K562 (cell line): ENCODE measurements at regions not wholly inside any gene's neighbourhood (a gene's known extent, or its start where the extent isn't known, plus 50 kb on each side); places are given as distances from the start of the nearest gene placed in this dataset.
A peak's percentile ranks its signal among the peaks of the same experiment; 100 is the strongest.

Experiments used
- ATAC-seq: fragments of 200-7000 bp; cut with Tn5 transposase; 3 replicates; pipeline ENCODE4 v1.9.1; 2020; ENCODE audit warnings: moderate library complexity
- BruUV-seq: library from RNA; stranded (reverse); fragments of 400-500 nt; replicated peaks from 2 replicates; lab custom pipeline; 2021; lab: Mats Ljungman, UMichigan
- CTCF ChIA-PET: fragments of 300-600 bp; formaldehyde crosslinking; extraction: SDS; loops from one replicate; lab custom pipeline; 2021; ENCODE audit warnings: low intra/inter-chr PET ratio; lab: Yijun Ruan, JAX
- POLR2A ChIA-PET: fragments of 300-600, 350-650 bp; sonication (Branson Sonifier 250); formaldehyde crosslinking; extraction: SDS; loops from one replicate; lab custom pipeline; 2021; ENCODE audit warnings: antibody characterized with exemption, inconsistent platforms; lab: Yijun Ruan, JAX
- DNase-seq, 4 experiments: peaks; one replicate each; pipeline versions ENCODE4 v3.0.0 to v3.0.0-alpha.2; 2011 to 2018; ENCODE audit warnings: low spot score in 3 of 4, mixed read lengths in 3 of 4; ENCODE audit errors: extremely low read depth in 1 of 4
- FAIRE-seq: peaks from 2 replicates; lab custom pipeline; 2011; peaks lifted over from hg19 to GRCh38; lab: Jason Lieb, UNC
- H2AFZ ChIP-seq: 2 replicates; pipeline ENCODE4 v1.6.0; 2011; ENCODE audit warnings: low read depth, low read length, control low read depth, inconsistent platforms
- H3K27ac ChIP-seq: fragments of 200-600 bp; 3 replicates; pipeline ENCODE4 v1.8.0; 2011; ENCODE audit warnings: low read depth, mild to moderate bottlenecking, control low read depth, inconsistent platforms, low read length, moderate library complexity, mixed read lengths; ENCODE audit errors: extremely low read depth
- H3K27me3 ChIP-seq, 2 experiments: fragments of 300-600 bp in 1 of 2; 2 replicates in 1 of 2; 3 replicates in 1 of 2; pipeline versions ENCODE4 v1.6.0 to v1.8.0; 2011; ENCODE audit warnings: inconsistent platforms in 2 of 2, low read length in 2 of 2, mild to moderate bottlenecking in 1 of 2, mixed read lengths in 1 of 2, moderate library complexity in 1 of 2; ENCODE audit not compliant: control insufficient read depth in 2 of 2, insufficient read depth in 2 of 2
- H3K36me3 ChIP-seq: fragments of 300-600 bp; 3 replicates; pipeline ENCODE4 v1.8.0; 2011; ENCODE audit warnings: mild to moderate bottlenecking, low read length, inconsistent platforms; ENCODE audit not compliant: control insufficient read depth, insufficient read depth
- H3K4me1 ChIP-seq, 2 experiments: fragments of 200-600 bp in 1 of 2; replicated peaks in 1 of 2; 2 replicates in 1 of 2; 3 replicates in 1 of 2; pipeline versions ENCODE4 v1.5.1 to v1.8.0; 2011; ENCODE audit warnings: inconsistent platforms in 2 of 2, low read length in 2 of 2, mild to moderate bottlenecking in 1 of 2, mixed read lengths in 1 of 2, moderate library complexity in 1 of 2; ENCODE audit not compliant: control insufficient read depth in 2 of 2, insufficient read depth in 2 of 2
- H3K4me2 ChIP-seq: 2 replicates; pipeline ENCODE4 v1.6.1; 2011; ENCODE audit warnings: low read length, control low read depth, inconsistent platforms, mixed read lengths; ENCODE audit not compliant: insufficient read depth
- H3K4me3 ChIP-seq: fragments of 200-600 bp; sonication (generic), shearing (Covaris generic); 2 replicates; pipeline ENCODE4 v1.5.1; 2016; ENCODE audit warnings: control low read depth, inconsistent platforms
- H3K79me2 ChIP-seq: fragments of 200-600 bp; 3 replicates; pipeline ENCODE4 v1.8.0; 2011; ENCODE audit warnings: low read length, inconsistent platforms; ENCODE audit not compliant: control insufficient read depth, insufficient read depth
- H3K9ac ChIP-seq, 2 experiments: 2 replicates each; pipeline versions ENCODE4 v1.6.0 to v1.6.1; 2011; ENCODE audit warnings: low read depth in 2 of 2, low read length in 2 of 2, control low read depth in 1 of 2, inconsistent platforms in 1 of 2, mild to moderate bottlenecking in 1 of 2, mixed read lengths in 1 of 2; ENCODE audit not compliant: insufficient read depth in 1 of 2
- H3K9me1 ChIP-seq: one replicate; pipeline ENCODE4 v1.6.0; 2011; ENCODE audit warnings: inconsistent platforms, mild to moderate bottlenecking, low read length, moderate library complexity; ENCODE audit not compliant: control insufficient read depth, insufficient read depth
- H3K9me3 ChIP-seq: replicated peaks from 2 replicates; pipeline ENCODE4 v1.5.1; 2011; ENCODE audit warnings: low read depth, low read length, inconsistent platforms; ENCODE audit not compliant: control insufficient read depth, insufficient read depth
- H4K20me1 ChIP-seq: replicated peaks from 2 replicates; pipeline ENCODE4 v1.6.1; 2011; ENCODE audit warnings: low read length, inconsistent platforms, mixed read lengths; ENCODE audit not compliant: control insufficient read depth, insufficient read depth
- DIDO1 ChIP-seq: fragments of 450-650 bp; IDR thresholded peaks from 2 replicates; pipeline ENCODE4 v1.6.1; 2016; ENCODE audit warnings: low read depth, missing biosample characterization, missing genetic modification characterization
- NKRF ChIP-seq: fragments of 450-650 bp; IDR thresholded peaks from 2 replicates; pipeline ENCODE4 v1.6.1; 2016; ENCODE audit warnings: borderline replicate concordance
- ZBTB11 ChIP-seq, 3 experiments: fragments of 200-800 bp in 1 of 3; fragments of 250-450 bp in 1 of 3; fragments of 450-650 bp in 1 of 3; sonication (Bioruptor Pico) in 1 of 3; sonication (Bioruptor generic) in 1 of 3; formaldehyde crosslinking in 1 of 3; IDR thresholded peaks; 2 replicates each; pipeline versions ENCODE4 v1.6.1 to v1.8.0; 2016 to 2022; ENCODE audit warnings: mild to moderate bottlenecking in 2 of 3, missing genetic modification characterization in 2 of 3, missing compliant biosample characterization in 1 of 3, moderate library complexity in 1 of 3
- whole genome bisulfite sequencing: fragments of 100-300 bp; shearing (Covaris generic); methylation state at CpG from one replicate; pipeline ENCODE4 v1.1.6; 2016; ENCODE audit warnings: low coverage, mixed read lengths; ENCODE audit not compliant: insufficient coverage; ENCODE audit errors: missing lambda C conversion rate; 5-methylcytosine and 5-hydroxymethylcytosine counted together
- in situ Hi-C: fragments of 300-500 bp; cut with MboI; formaldehyde crosslinking; loops from 4 replicates; pipeline ENCODE4 v1.15.0; 2018; ENCODE audit warnings: inconsistent platforms, mixed read lengths
- intact Hi-C: fragments of 100-400 bp; cut with micrococcal nuclease; formaldehyde crosslinking; loops from 2 replicates; pipeline ENCODE4 v1.14.2; 2022

- Histone ChIP-seq H3K27ac (no peak overlapping the region), H3K27me3 (no peaks in the 10 kb centered on the region), H3K79me2 (no peaks in the 10 kb centered on the region), H3K4me2 (no peak overlapping the region), H3K9ac (no peak overlapping the region), H3K4me1 (peaks cover 0 to 5% of the 10 kb centered on the region in 2 experiments; a peak in 2 of 5 replicates), H3K9me3 (no peaks in the 10 kb centered on the region), H3K36me3 (no peaks in the 10 kb centered on the region), H3K9me1 (no peaks in the 10 kb centered on the region), H3K4me3 (no peak overlapping the region), H4K20me1 (no peaks in the 10 kb centered on the region), H2AFZ (peak overlapping the region; percentile 52; the same call in 1 of the 2 replicates)
- DNase-seq: no peak
- POLR2A ChIA-PET: interaction anchor here (0.7 kb wide), 1 partner anchor 16 kb away, joined by 5 read pairs; no protein-coding TSS in a partner anchor
- no TSS peak for BruUV-seq
- TF ChIP-seq ZBTB11 (CRISPR knock-in tag; IDR thresholded peaks at IDR 0.05): peak in 1 of 3 experiments; percentile 4; a peak in 1 of 6 replicates
- TF ChIP-seq DIDO1: no peak
- no peak for TF ChIP-seq NKRF
- ATAC-seq: no peak; the same call in 2 of the 3 replicates
- FAIRE-seq: no peak
- 20% methylated on average over 7 of the region's 7 CpGs for WGBS
- intact Hi-C loops (no loop called here), in situ Hi-C loops (no loop called here)
- CTCF ChIA-PET: no interaction called here
Measured at GRCh38 chr20:47419953-47420514, 63.5 kb upstream of the ZMYND8 start.
